ENCODE measurements at regions not wholly inside any gene's neighbourhood (a gene's known extent, or its start where the extent isn't known, plus 50 kb on each side); places are given as distances from the start of the nearest gene placed in this dataset.

DNA sequence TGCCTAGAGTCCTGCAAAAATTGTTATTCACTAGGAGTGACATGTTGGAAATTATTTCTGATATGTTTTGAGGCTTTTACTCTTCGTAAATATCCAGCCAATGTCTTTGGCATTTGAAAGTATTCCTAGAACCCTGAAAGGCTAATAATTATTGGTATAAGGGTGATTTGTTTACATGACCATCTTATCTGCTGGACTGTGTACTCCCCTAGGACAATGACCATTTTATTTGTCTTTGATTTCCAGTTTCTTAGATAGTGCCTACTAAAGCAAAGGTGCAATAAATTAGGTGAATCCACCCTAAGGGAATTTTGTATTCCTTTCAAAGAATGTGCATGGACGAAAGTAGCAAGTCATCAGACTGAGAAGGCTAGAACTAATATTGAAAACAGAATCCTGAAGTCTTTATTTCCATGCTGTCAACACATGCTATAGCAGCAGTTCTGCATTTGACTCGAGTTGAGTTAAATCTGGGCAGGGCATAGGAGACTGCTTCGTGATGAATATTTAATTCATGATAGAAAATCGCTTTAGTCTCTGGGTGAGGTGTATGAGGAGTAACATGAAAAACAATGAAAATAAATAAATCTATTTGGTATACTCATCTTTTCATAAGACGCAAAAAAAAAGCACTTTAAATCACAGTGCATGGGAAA, 235.7 kb downstream of the GPD2 start:
- TF ChIP-seq ZFP30 (CRISPR knock-in tag; IDR thresholded peaks at IDR 0.05) (no peak), ZNF70 (CRISPR knock-in tag; IDR thresholded peaks at IDR 0.05) (no peak), TCF4 (CRISPR knock-in tag; IDR thresholded peaks at IDR 0.05; ENCODE audit: borderline replicate concordance) (no peak), CSDC2 (CRISPR knock-in tag; IDR thresholded peaks at IDR 0.05) (no peak), SNAI2 (CRISPR knock-in tag; IDR thresholded peaks at IDR 0.05) (no peak)
